Kidney epithelial cell (primary cell): ENCODE measurements at regions not wholly inside any gene's neighbourhood (a gene's known extent, or its start where the extent isn't known, plus 50 kb on each side); places are given as distances from the start of the nearest gene placed in this dataset.

Source experiments
- DNase-seq: peaks from one replicate; pipeline ENCODE4 v3.0.0-alpha.2; 2010; ENCODE audit warnings: low read depth
- H3K27me3 ChIP-seq: 2 replicates; pipeline ENCODE4 v1.6.0; 2011; ENCODE audit warnings: low read length; ENCODE audit not compliant: control insufficient read depth, insufficient read depth
- H3K36me3 ChIP-seq: 2 replicates; pipeline ENCODE4 v1.5.1; 2011; ENCODE audit warnings: low read length; ENCODE audit not compliant: control insufficient read depth, insufficient read depth
- H3K4me3 ChIP-seq: 2 replicates; pipeline ENCODE4 v1.5.1; 2011; ENCODE audit warnings: low read depth, mild to moderate bottlenecking, control low read depth, low read length
- CTCF ChIP-seq: IDR thresholded peaks from 2 replicates; pipeline ENCODE4 v1.5.1; 2011; ENCODE audit warnings: mild to moderate bottlenecking, moderate library complexity, low read length, control low read depth, inconsistent platforms; ENCODE audit not compliant: insufficient read depth, poor library complexity, severe bottlenecking

DNA sequence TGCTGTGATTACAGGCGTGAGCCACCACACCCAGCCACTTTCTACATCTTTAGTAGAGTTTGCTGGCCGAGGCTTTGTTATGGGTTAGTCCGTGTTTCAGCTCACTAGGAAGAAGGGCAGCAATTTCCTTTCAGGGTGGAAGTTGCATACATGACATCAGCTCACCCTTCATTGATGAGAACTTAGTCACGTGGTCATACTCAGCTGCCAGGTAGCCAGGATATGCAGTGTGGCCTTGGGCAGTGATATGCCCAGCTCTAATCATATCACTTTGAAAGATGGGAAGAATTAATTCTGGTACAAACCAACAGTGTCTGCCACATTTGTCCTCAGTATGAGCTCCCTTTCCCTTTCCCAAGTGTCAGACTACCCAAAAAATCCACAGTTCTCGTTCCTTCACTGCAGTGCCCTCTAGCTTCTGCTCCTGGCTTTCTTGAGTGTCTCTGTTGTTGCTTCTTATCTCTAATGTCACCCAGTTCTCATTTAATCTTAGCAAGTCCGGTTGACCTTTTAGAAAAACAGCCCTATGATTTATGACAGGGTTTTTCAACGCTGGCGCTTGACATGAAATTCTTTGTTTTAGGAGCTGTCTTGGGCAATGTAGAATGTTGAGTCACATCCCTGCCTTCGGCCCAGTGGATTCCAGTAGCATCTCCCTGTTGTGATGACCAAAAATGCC lies 108.7 kb upstream of the ITGB1 start:
- no peak for DNase-seq
- no peaks in the 10 kb centered on the region for H3K36me3 ChIP-seq
- H3K4me3 ChIP-seq = no peak overlapping the region
- H3K27me3 ChIP-seq = no peaks in the 10 kb centered on the region
- TF ChIP-seq CTCF = no peak

DNA sequence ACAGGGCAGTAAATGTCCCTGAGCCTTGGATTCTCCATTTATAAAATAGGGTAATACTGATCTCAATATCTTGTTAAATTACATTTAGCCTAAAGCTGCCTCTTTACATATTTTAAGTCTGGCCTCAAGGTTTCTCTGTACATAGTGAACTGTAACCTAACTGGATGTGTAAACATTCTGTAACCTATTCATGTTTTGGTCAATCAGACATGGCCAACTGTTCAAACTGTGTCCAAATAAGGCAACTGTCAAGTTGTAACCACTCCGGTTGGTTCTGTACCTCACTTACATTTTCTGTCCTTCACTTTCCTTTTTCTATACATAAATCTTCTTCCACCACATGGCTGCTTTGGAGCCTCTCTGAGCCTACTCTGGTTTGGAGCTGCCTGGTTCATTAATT lies 107.1 kb upstream of the ITGB1 start:
- TF ChIP-seq CTCF = no peak
- H3K36me3 ChIP-seq = no peaks in the 10 kb centered on the region
- H3K27me3 ChIP-seq = no peaks in the 10 kb centered on the region
- DNase-seq = no peak
- no peak overlapping the region for H3K4me3 ChIP-seq

DNA sequence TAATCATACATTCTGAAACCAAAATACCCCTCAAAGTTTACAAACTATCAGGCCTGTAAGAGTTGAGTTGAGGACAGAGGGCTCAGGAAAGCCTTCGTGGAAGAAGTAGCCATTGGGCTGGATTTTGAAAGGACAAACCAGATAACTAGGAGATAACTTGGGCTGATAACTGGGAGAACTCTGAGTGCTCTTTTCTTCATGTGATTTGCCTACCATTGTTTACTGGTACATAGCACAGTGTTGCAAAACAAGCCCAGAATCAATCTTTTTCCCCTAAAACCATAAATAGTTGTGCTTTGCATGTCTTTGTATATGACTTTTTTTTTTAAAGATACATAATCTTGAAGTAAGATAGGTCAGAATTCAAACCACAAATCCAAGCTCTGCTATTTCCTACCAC lies 106.7 kb upstream of the ITGB1 start:
- H3K27me3 ChIP-seq = no peaks in the 10 kb centered on the region
- DNase-seq = no peak
- no peaks in the 10 kb centered on the region for H3K36me3 ChIP-seq
- H3K4me3 ChIP-seq = no peak overlapping the region
- TF ChIP-seq CTCF = no peak

DNA sequence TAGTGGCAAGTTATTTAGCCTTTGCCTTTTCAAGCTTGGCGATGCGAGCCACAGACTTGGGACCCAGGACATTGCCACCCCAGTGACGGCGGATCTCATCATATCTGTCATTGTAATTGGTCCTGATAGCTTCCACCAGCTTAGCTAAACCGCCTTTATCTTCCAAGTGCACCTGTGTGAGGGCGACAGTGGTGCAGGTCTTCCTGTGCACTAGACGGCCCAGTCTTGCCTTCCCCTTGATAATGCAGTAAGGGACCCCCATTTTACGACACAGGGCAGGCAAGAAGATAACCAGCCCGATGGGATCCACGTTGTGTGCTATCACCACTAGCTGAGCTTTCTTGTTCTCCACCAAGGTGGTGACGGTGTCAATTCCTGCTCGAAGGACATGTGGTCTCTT lies 99.6 kb upstream of the ITGB1 start:
- Histone ChIP-seq H3K36me3 (no peaks in the 10 kb centered on the region), H3K27me3 (no peaks in the 10 kb centered on the region), H3K4me3 (no peak overlapping the region)
- no peak for DNase-seq
- TF ChIP-seq CTCF = no peak

GRCh38 chr10:33056828-33057596 lies 99.0 kb upstream of the ITGB1 start:
- TF ChIP-seq CTCF = no peak
- no peak overlapping the region for H3K4me3 ChIP-seq
- H3K36me3 ChIP-seq = no peaks in the 10 kb centered on the region
- H3K27me3 ChIP-seq = no peaks in the 10 kb centered on the region
- DNase-seq = no peak

DNA sequence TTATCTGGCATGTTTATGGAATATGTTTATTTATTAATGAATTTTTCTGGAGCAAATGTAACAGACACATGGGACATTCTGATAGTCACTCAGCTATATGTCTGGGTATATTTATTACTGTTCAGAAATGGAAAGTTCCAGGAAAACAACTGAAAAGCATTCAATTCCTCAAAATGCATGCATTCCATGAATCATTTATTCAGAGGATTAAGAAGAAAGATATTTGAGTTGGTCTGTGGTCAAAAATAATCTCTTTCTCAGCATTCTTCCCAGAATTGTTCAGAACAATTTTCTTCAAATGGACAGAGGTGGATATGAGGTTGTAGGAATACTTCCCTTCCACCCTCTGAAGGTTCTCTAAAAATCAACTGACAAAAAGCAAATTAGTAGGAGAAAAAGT lies 97.6 kb upstream of the ITGB1 start:
- no peak for DNase-seq
- no peak for TF ChIP-seq CTCF
- Histone ChIP-seq H3K27me3 (no peaks in the 10 kb centered on the region), H3K4me3 (no peak overlapping the region), H3K36me3 (no peaks in the 10 kb centered on the region)
